NCI-H2029 treated with DMSO at 0.1 percent for 48 hours (cell line): ENCODE measurements at regions not wholly inside any gene's neighbourhood (a gene's known extent, or its start where the extent isn't known, plus 50 kb on each side); places are given as distances from the start of the nearest gene placed in this dataset.

Source experiments
- DNase-seq: peaks from one replicate; lab custom pipeline; 2025; lab: John Stamatoyannopoulos, UW

DNA sequence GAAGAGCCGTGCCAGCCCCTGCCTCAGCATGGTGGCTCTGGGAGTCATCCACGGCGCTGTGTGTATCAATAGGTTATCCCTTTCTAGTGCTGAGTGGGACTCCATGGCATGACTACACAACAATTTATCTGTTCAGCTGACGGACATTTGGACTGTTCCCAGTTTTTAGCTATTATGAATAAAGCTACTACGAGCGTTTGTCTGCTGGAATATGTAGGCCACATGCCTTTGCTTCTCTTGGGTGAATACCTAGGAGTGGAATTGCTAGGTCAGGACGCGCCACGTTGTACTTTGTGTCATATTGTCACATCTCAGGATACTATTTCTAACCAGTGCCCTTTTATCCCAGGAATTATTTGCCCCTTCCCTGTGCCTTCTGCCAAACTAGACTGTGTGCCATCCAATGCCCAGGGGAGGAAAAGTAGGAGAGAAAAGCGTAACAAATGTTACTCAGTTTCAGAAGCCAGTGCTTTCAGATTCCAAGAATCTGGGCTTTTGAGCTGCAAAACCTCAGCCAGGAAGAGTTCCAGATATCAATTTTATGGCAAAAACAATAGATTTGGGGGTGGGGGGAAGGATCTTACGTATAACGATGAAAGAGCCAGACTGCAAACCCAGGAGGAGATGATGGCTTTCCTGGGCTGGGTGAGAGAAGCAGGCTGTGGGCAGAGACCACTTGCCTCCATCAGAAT, 62.5 kb upstream of the NCOR2 start:
- DNase-seq = no peak

DNA sequence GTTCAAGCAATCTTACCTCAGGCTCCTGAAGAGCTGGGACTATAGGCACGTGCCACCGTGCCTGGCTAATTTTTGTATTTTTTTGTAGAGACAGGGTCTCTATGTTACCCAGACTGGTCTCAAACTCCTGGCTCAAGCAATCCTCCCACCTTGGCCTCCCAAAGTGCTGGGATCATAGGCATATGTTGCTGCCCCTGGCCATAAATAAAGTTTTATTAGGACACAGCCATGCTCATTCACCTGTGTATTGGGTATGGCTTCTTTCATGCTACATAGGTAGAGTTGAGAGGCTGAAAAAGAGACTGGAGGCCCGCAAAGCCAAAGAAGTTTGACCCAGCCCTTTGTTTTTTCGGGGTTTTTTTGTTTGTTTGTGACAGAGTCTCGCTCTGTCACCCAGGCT, 61.7 kb upstream of the NCOR2 start:
- no peak for DNase-seq

DNA sequence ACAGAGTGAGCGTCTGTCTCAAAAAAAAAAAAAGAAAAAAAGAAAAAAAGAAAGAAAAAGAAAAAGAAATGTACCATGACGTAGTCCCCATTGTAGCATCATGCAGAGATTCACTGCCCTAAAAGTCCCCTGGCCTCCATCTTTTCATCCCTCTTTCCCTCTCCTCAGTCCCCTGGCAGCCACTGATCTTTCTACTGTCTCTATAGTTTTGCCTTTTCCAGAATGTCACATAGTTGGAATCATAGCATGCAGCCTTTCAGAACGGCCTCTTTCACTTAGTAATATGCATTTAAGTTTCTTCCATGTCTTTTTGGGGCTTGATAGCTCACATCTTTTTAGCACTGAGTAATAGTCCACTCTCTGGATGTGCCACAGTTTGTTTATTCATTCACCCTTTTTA, 60.5 kb upstream of the NCOR2 start:
- DNase-seq = no peak

DNA sequence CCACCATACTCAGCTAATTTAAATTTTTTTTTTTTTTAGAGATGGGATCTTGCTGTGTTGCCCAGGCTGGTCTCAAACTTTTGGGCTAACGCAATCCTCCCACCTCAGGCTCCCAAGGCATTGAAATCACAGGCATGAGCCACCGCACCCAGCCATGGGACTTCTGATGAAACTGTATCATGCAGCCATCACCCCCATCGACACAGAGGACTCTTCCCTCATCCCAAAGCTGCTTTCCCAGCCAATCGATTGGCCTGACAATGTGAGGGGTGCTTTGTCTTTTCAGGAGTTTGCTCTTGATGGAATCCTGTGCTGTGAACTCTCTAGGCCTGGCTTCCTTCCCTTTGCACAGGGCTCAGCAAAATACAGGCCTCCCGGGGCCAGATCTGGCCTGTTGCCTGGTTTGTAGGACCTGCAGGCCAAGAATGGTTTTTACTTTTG, 59.6 kb upstream of the NCOR2 start:
- DNase-seq = no peak

DNA sequence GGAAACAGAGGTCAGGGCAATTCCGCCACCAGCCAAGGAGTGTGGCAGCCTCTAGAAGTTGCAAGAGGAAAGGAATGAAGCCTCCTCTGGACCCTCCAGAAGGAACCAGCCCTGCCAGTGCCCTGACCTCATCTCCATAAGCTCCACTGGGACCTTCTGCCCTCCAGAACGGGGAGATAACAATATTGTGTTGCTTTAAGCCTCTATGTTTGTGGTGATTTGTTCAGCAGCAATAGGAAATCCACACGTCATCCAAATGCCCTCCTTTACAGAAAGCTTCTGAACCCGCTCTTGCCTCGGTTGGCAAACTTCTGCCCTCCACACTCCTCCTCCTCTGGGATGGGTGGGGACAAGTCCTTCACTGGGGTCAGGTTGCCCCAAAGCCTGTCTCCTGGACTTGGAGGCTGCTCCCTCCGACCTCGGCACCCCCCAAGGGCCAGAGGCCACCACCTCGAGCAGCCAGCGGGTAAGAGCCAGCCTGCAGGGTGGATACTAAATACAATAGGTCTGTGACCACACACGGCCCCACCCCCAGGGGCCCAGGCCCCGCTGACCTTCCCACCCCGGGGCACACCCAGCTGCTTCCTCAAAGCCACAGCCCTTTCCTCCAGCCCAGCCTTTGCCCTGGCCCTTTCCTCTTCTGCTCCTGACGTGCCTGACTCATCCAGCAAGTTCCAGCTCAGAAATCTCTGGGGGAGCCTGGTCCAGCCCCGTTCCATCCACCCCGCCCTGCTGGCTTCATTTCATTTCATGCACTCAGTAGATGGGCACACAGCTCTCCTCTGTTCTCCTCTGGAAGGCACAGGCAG, 58.7 kb upstream of the NCOR2 start:
- DNase-seq = no peak

DNA sequence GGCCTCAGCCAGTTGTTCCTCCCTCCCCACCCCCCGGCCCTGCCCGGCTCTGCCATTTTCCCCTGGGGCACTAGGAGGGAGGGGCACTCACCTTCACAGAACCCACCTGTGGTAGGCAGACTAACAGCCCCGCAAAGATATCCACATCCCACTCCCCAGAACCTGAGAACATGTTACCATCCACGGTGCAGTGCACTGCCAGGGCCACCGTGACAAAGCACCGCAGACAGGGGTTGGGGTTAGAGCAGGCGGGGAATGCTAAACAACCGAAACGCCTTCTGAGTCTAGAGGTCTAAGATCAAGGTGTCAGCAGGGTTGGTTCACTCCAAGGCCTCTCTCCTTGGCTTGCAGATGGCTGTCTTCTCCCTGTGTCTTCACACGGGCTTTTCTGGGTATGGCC, 57.4 kb upstream of the NCOR2 start:
- DNase-seq = no peak

DNA sequence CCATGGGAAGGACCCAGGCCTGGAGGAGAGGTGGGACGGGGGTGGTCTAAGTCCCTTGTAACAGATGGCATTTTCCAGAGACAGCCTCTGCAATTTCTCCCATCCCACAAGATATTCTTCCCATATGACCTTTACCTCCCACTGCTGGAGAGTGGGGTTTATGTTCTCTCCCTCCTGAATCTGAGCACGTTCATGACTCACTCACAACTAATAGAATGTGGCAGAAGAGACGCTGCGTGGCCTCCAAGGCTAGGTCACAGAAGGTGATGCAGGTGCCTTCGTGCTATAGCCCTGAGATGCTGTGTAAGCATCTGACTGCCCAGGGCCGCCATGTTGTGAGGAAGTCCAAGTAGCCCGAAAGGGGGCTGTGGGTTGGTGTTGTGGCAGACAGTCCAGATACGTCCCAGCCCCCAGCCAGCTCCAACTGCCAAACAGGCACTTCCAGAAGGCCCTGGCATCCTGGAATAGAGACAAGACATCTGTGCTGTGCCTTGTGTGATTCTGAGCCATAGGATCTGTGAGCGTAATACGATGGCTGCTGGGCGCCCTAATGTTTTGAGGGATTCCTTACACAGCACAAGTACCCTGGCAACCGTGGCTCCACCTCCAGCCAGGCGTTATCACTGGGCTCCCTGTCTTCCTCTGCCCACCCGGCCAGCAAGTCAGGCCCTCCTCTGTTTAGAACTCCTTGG, 56.1 kb upstream of the NCOR2 start:
- DNase-seq = no peak

DNA sequence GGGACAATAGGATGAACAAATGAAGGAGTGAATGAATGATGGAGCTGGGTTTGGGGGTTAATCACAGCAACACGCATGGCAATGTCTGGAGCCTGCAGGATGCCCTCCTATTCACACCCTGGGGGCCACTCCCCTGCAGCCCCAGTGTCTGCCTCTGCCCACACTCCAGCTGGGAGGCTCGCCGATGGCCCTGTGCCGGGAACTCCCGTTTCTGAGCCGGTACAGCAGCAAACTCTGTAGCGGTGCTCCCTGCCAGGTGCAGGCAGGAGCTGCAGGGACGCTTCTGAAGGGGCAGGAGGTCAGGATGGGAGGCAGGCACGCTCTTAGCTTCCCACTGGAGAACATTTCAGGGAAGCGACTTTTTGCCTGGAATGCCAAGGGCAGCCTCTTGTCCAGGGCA, 55.4 kb upstream of the NCOR2 start:
- no peak for DNase-seq

DNA sequence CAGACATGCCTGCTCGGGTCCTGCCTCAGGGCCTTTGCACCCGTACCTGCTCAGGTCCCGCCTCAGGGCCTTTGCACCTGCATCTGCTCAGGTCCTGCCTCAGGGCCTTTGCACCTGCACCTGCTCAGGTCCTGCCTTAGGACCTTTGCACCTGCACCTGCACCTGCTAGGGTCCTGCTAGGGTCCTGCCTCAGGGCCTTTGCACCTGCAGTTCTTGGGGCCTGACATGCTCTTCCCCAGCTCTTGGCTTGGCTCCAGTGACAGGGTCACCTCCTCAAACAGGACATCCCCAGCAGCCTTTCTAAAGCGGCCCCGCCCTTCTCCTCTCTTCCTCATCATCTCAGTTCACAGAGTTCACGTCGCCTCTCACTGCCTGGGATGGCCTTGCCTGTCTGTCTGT, 54.9 kb upstream of the NCOR2 start:
- no peak for DNase-seq

DNA sequence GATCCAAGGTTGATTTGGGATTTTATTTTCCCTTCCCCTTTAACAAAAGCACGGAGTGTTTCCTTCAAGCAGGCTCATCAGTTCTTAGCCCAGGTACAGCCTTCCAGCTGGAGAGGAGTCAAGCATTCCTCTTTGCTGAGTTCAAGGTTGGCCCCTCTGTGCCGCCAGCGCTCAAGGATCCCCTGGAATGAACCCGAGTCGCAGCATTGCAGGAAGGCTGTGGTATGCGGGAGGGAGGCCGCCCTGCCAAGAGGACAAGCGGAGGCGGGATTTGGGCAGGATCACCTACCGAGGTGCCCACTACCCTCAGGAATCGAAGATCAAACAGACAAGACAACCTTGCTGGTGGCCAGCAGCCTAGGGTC, 53.9 kb upstream of the NCOR2 start:
- DNase-seq = no peak

DNA sequence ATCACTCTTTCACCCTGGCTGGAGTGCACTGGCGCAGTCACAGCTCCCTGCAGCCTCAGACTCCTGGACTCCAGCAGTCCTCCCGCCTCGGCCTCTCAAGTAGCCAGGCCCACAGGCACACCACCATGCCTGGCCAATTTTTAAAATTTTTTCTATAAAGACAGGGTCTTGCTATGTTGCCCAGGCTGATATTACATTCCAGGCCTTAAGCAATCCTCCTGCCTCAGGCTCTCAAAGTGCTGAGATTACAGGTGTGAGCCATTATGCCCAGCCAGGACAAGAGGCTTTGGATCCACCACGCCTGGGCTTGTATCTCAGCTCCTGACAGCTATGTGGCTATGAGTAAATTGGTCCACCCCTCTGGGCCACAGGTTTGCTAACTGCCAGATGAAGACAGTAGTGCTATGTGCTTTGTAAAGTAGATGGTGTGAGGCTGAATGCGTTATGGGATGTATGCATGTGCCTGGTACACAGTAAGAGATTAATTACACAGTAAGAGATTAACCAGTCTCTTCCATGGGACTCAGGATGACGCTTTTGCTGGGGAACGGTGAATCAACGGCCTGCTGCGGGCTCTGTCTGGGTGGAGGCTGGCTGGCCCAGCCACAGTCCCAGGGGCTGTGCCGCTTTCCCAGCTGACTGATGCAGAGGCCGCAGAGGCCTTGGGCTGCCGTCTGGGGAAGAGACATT, 53.3 kb upstream of the NCOR2 start:
- no peak for DNase-seq

DNA sequence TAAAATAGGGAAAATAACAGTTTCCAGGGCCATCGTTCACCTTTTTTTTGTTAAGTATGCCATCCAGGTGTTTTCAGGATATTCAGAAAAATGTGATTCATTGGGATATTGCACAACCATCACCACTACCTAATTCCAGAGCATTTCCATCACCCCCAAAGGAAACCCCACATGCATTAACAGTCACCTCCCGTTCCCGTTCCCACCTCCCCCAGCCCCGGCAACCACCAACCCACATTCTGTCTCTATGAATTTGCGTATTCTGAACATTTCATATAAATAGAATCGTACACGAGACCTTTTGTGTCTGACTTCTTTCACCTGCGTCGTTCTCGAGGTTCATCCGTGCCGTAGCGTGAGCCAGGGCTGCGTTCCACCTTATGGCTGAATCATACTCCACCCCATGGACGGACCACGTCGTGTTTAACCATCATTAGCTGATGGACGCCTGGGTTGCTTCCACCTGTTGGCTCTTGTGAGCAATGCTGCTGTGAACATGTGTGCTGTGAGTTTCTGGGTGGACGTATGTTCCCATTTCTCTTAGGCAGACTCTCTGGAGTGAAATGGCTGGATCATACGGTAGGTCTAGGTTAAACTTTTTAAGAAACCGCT, 51.0 kb upstream of the NCOR2 start:
- DNase-seq = no peak

DNA sequence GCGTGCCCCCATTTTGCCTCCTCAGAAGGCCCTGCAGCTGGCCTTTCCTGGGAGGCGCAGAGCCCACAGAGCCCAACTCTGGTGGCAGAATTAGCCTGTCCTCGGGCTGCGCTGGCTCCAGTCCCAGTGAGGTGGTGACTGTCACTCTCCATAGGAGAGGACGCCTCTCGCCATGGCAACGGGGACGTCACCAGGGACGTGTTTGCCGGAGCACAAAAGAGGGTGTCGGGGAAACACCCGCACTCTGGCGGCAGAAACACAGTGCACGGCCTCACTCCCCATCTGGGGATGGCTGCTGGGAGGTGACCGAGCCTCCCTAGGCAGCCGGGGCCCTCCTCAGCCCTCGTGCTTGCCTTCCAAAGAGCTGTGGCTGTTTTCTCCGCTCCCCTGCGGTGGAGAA, 50.2 kb upstream of the NCOR2 start:
- DNase-seq = peak; percentile 1
